PFSK-1 (cell line): ENCODE measurements at regions not wholly inside any gene's neighbourhood (a gene's known extent, or its start where the extent isn't known, plus 50 kb on each side); places are given as distances from the start of the nearest gene placed in this dataset.

Source experiments
- FOXP2 ChIP-seq: optimal IDR thresholded peaks from 2 replicates; pipeline ENCODE3; 2011; ENCODE audit warnings: borderline replicate concordance, control low read depth, inconsistent platforms; ENCODE audit not compliant: insufficient read depth; ENCODE audit errors: extremely low read length, extremely low read depth
- POLR2AphosphoS5 ChIP-seq: IDR thresholded peaks from 2 replicates; pipeline ENCODE4 v1.6.1; 2012; ENCODE audit warnings: low read depth, mild to moderate bottlenecking, control low read depth, low read length, moderate library complexity
- SIN3A ChIP-seq: IDR thresholded peaks from 2 replicates; pipeline ENCODE4 v1.6.1; 2012; ENCODE audit warnings: mild to moderate bottlenecking, low read length, moderate library complexity, borderline replicate concordance; ENCODE audit not compliant: insufficient read depth
- TAF1 ChIP-seq: IDR thresholded peaks from 2 replicates; pipeline ENCODE4 v1.6.1; 2012; ENCODE audit warnings: low read length, control low read depth, borderline replicate concordance; ENCODE audit not compliant: insufficient read depth
- TF ChIP-seq, protein P1 (sequence below), 2 experiments: IDR thresholded peaks; 2 replicates each; pipeline versions ENCODE4 v1.6.1 to v1.8.0; 2011 to 2012; ENCODE audit warnings: low read depth in 2 of 2, low read length in 2 of 2, control low read depth in 1 of 2, inconsistent platforms in 1 of 2, mild to moderate bottlenecking in 1 of 2, moderate library complexity in 1 of 2; ENCODE audit not compliant: insufficient read depth in 1 of 2

DNA sequence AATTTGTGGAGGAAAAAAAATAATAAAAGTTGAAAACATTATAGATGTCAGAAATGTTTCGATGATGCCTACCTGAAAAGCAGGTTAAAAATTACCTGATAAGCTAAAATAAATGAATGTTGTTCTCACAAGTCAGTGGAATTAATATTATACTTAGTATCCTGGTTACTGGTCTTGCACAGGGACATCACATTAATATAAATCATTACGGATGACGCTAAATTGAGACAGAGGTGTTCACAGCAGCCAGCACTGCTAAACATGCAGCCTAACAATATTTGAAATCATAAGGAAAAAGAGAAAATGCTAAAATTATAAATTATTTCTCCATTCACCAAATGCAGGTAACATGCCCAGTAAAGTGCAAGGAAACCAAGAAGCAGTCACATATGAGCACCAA is 1130.0 kb downstream of the STPG2 start:
- no peak for TF ChIP-seq TAF1

DNA sequence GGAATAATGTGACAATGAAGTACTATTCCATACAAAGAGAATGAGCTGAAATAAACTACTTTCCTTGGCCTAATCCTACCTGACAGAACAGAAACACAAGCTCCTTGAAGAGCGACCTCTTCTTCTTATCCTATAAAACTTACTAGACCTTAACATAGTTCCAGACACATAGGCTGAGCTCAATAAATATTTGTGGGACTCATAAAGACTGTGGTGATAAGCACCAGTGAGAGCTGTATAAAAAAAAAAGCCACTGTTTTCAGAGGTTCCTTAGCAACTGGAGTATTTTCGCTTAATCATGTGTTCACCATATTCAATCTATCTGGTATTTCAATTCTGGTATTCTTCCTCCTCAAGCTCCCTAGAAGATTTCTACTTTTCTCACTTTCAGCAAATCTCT is 1129.6 kb downstream of the STPG2 start:
- no peak for TF ChIP-seq SIN3A
- no peak for TF ChIP-seq TAF1
- TF ChIP-seq, protein P1, sequence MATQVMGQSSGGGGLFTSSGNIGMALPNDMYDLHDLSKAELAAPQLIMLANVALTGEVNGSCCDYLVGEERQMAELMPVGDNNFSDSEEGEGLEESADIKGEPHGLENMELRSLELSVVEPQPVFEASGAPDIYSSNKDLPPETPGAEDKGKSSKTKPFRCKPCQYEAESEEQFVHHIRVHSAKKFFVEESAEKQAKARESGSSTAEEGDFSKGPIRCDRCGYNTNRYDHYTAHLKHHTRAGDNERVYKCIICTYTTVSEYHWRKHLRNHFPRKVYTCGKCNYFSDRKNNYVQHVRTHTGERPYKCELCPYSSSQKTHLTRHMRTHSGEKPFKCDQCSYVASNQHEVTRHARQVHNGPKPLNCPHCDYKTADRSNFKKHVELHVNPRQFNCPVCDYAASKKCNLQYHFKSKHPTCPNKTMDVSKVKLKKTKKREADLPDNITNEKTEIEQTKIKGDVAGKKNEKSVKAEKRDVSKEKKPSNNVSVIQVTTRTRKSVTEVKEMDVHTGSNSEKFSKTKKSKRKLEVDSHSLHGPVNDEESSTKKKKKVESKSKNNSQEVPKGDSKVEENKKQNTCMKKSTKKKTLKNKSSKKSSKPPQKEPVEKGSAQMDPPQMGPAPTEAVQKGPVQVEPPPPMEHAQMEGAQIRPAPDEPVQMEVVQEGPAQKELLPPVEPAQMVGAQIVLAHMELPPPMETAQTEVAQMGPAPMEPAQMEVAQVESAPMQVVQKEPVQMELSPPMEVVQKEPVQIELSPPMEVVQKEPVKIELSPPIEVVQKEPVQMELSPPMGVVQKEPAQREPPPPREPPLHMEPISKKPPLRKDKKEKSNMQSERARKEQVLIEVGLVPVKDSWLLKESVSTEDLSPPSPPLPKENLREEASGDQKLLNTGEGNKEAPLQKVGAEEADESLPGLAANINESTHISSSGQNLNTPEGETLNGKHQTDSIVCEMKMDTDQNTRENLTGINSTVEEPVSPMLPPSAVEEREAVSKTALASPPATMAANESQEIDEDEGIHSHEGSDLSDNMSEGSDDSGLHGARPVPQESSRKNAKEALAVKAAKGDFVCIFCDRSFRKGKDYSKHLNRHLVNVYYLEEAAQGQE (IDR thresholded peaks at IDR 0.05; ENCODE audit: insufficient read depth in 1 of 2, low read depth in 2 of 2, low read length in 2 of 2): no peak
- TF ChIP-seq FOXP2: no peak
- no peak for TF ChIP-seq POLR2AphosphoS5

DNA sequence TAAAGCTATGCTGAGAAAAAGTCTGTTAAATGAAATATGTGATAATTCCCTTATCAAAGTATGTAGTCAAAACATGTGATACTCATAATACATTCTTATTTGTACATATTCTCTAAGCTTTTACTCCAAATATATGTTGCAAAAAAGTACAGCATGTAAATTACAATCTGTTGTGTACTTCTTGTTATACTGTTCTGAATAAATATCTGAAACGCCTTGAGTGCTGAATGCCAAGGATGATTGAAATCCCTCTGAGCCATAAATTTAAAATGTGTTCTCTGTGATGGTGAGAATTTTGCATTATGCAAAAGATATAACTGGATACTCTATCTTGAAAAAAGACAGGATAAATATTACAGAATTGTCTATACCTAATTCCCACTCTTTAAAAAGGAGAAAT is 1128.0 kb downstream of the STPG2 start:
- TF ChIP-seq TAF1 (no peak), SIN3A (no peak), POLR2AphosphoS5 (no peak)
- TF ChIP-seq, protein P1 (IDR thresholded peaks at IDR 0.05; ENCODE audit: insufficient read depth in 1 of 2, low read depth in 2 of 2, low read length in 2 of 2): no peak

DNA sequence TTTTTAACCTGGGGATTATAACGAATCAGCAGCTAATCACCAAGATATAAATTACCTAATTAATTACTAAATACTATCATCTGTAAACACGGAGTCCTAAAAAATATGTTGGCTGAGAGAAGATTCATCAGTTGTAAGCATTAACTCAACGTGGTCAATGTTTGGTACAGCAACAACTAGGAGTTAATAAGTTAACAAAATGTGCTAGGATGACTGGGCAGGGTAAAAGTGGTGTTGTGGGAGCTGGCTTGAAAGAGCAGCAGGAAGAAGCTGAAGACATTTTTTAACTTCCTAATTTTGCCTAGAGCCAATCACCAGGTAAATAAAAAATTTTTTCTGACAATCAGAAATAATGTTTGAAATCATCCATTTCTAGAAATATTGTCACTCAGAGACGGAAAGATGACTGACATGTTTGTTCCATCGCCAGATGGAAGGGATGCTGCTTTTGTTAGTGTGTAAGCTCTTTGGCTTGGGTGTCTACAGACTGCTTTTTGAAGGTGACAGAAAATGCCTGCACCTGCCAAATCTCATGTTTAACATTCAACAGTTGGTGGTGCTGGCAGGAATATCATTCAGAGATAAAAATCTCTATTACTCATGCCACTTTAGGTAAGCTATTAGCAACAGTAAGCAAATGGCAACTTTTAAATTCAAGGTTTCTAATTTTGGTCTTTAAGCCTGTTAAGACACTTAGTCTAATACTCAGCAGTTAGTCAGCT is 1126.9 kb downstream of the STPG2 start:
- TF ChIP-seq FOXP2 (no peak), TAF1 (no peak)

DNA sequence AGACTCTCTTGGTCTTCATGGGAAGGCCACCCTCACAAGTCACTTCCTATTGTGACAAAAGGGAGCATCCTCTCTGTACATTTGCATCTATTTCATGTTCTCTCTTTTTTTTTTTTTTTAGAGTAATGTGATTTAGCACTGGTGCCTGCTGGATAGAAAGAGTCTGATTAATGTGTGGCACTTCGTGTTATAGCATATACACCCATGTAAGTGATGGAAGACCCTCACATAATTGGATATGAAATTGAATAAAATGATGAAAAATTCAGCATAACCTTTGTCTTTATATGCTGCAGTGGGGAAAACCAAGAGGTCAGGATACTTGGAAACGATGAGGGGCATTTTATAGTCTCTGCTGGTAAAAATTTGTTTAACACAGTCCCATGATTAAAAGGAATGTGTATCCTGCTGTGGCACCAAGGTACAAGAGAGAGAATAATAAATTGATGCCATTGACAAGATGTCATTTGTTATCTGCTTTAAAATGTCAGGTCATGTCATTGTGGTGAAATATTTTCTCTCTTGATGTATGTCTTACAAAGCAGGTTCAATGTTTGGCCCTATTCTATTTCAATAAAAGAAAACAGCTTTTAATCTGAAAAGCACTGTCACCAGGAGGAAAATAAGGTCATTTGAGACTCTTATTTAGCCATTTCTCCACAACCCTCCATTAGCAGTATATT is 1115.4 kb downstream of the STPG2 start:
- no peak for TF ChIP-seq SIN3A
- TF ChIP-seq TAF1: no peak
- TF ChIP-seq FOXP2: no peak
- TF ChIP-seq POLR2AphosphoS5: no peak
- TF ChIP-seq, protein P1 (IDR thresholded peaks at IDR 0.05; ENCODE audit: insufficient read depth in 1 of 2, low read depth in 2 of 2, low read length in 2 of 2): no peak

DNA sequence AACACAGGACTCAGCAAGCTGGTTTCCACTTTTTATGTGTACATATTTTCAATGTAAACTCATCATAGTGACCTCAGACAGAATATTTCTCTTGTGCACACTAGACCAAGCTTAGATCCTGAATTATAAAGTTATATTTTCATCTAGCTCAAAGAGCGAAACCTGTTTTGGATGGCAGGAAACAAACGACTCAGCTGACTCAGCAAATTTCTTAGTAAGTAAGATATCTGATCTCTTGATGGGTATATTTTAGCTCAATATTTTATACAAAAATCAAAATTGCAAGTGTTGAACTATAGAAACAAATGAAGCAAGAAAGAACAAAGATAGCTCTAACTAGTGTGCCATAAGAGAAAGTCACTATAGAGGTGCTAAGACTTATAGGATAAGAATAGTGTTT is 1114.5 kb downstream of the STPG2 start:
- TF ChIP-seq, protein P1 (IDR thresholded peaks at IDR 0.05; ENCODE audit: insufficient read depth in 1 of 2, low read depth in 2 of 2, low read length in 2 of 2): no peak
- TF ChIP-seq SIN3A: no peak
- no peak for TF ChIP-seq POLR2AphosphoS5
- no peak for TF ChIP-seq TAF1
- no peak for TF ChIP-seq FOXP2
